SK-N-SH treated with all-trans-retinoic acid at 6 μM for 48 hours (cell line): ENCODE measurements at regions not wholly inside any gene's neighbourhood (a gene's known extent, or its start where the extent isn't known, plus 50 kb on each side); places are given as distances from the start of the nearest gene placed in this dataset.
"Not testable (repeated sequence)": the region's sequence is repeated elsewhere in the genome, so short reads cannot be mapped to it uniquely, and the experiment has no call there.

ENCODE experiments used
- ATAC-seq: fragments of 200-7000 bp; cut with Tn5 transposase; 3 replicates; pipeline ENCODE4 v1.9.1; 2020; ENCODE audit warnings: mild to moderate bottlenecking, moderate library complexity
- ARNTL ChIP-seq: fragments of 450-650 bp; formaldehyde crosslinking; IDR thresholded peaks from 2 replicates; pipeline ENCODE4 v1.5.0; 2020; ENCODE audit warnings: low read depth, mild to moderate bottlenecking, moderate library complexity, borderline replicate concordance
- BACH2 ChIP-seq: fragments of 250-450 bp; sonication (Bioruptor Pico); IDR thresholded peaks from 2 replicates; pipeline ENCODE4 v1.9.0; 2021; ENCODE audit warnings: mild to moderate bottlenecking, borderline replicate concordance
- ESRRG ChIP-seq: fragments of 250-450 bp; sonication (Bioruptor Pico); IDR thresholded peaks from 2 replicates; pipeline ENCODE4 v1.6.1; 2021; ENCODE audit warnings: mild to moderate bottlenecking
- GLIS3 ChIP-seq: fragments of 250-450 bp; sonication (Bioruptor Pico); IDR thresholded peaks from 2 replicates; pipeline ENCODE4 v1.5.0; 2020; ENCODE audit warnings: mild to moderate bottlenecking, moderate library complexity
- OSR1 ChIP-seq: fragments of 250-450 bp; sonication (Bioruptor Pico); IDR thresholded peaks from 2 replicates; pipeline ENCODE4 v1.8.0; 2022; ENCODE audit warnings: moderate library complexity, mild to moderate bottlenecking, inconsistent platforms
- PPARA ChIP-seq: fragments of 250-450 bp; sonication (Bioruptor Pico); IDR thresholded peaks from 2 replicates; pipeline ENCODE4 v1.5.0; 2020; ENCODE audit warnings: mild to moderate bottlenecking, borderline replicate concordance
- RARB ChIP-seq: fragments of 250-450 bp; sonication (Bioruptor Pico); IDR thresholded peaks from 2 replicates; pipeline ENCODE4 v1.8.0; 2021; ENCODE audit warnings: mild to moderate bottlenecking, moderate library complexity
- SNAI2 ChIP-seq: fragments of 250-450 bp; sonication (Bioruptor Pico); IDR thresholded peaks from 2 replicates; pipeline ENCODE4 v1.5.0; 2020; ENCODE audit warnings: mild to moderate bottlenecking, moderate library complexity
- TCF4 ChIP-seq: fragments of 250-450 bp; sonication (Bioruptor Pico); IDR thresholded peaks from 2 replicates; pipeline ENCODE4 v1.8.0; 2021; ENCODE audit warnings: mild to moderate bottlenecking, moderate library complexity, borderline replicate concordance
- TSHZ2 ChIP-seq: fragments of 250-450 bp; sonication (Bioruptor Pico); IDR thresholded peaks from 2 replicates; pipeline ENCODE4 v1.5.0; 2020; ENCODE audit warnings: mild to moderate bottlenecking, moderate library complexity
- ZFP3 ChIP-seq: fragments of 250-450 bp; sonication (Bioruptor Pico); IDR thresholded peaks from 2 replicates; pipeline ENCODE4 v1.5.0; 2020; ENCODE audit warnings: mild to moderate bottlenecking, moderate library complexity
- ZFP30 ChIP-seq: fragments of 450-650 bp; formaldehyde crosslinking; IDR thresholded peaks from 2 replicates; pipeline ENCODE4 v1.5.0; 2022; ENCODE audit warnings: mild to moderate bottlenecking, moderate library complexity
- ZNF70 ChIP-seq: fragments of 450-650 bp; formaldehyde crosslinking; IDR thresholded peaks from 2 replicates; pipeline ENCODE4 v1.5.0; 2020; ENCODE audit warnings: mild to moderate bottlenecking, moderate library complexity
- ZNF8 ChIP-seq: fragments of 450-650 bp; formaldehyde crosslinking; IDR thresholded peaks from 2 replicates; pipeline ENCODE4 v1.5.0; 2020; ENCODE audit warnings: mild to moderate bottlenecking, moderate library complexity
- TF ChIP-seq, protein P1 (sequence below): fragments of 250-450 bp; sonication (Bioruptor Pico); IDR thresholded peaks from 2 replicates; pipeline ENCODE4 v1.5.1; 2020; ENCODE audit warnings: low read depth, mild to moderate bottlenecking, moderate library complexity
- TF ChIP-seq, protein P2 (sequence below): fragments of 250-450 bp; sonication (Bioruptor Pico); IDR thresholded peaks from 2 replicates; pipeline ENCODE4 v1.5.1; 2021; ENCODE audit warnings: mild to moderate bottlenecking, moderate library complexity
- TF ChIP-seq, protein P3 (sequence below): fragments of 250-450 bp; sonication (Bioruptor Pico); IDR thresholded peaks from 2 replicates; pipeline ENCODE4 v1.8.0; 2020; ENCODE audit warnings: mild to moderate bottlenecking, moderate library complexity, borderline replicate concordance
- TF ChIP-seq, protein P4 (sequence below): fragments of 250-450 bp; sonication (Bioruptor Pico); IDR thresholded peaks from 2 replicates; pipeline ENCODE4 v1.8.0; 2021; ENCODE audit warnings: low read depth, mild to moderate bottlenecking, moderate library complexity, borderline replicate concordance

DNA sequence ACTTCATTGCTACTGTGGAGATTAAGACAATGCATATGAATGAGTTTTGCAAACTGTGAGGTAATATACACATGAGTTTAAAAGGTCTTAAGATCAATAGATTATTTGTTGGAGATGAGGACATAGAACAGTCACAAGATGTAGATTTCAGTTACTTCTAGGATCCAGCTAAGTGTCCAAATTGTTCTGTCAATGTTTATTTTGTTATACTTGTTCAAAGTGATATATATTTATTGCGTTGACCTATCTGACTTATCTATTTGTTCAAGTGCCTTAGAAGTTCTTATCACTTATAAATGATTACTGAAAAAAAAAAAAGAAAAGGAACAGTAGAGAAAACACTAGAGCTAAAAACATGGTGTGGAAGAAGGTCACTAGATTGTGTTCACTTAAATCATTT lies 75.6 kb upstream of the GRIN3A start:
- no peak for TF ChIP-seq TSHZ2 (CRISPR knock-in tag)
- no peak for ATAC-seq

DNA sequence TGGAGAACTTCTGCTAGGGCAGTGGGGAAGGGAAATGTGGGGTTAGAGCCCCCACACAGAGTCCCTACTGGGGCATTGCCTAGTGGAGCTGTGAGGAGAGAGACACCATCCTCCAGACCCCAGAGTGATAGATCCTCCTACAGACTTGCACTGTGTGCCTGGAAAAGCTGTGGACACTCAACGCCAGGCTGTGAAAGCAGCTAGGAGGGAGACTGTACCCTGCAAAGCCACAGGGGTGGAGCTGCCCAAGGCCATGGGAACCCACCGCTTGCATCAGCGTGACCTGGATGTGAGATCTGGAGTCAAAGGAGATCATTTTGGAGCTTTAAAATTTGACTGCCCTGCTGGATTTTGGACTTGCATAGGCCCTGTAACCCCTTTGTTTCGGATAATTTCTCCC lies 69.4 kb upstream of the GRIN3A start:
- not testable (repeated sequence) for ATAC-seq

GRCh38 chr9:101796044-101796443 lies 57.6 kb upstream of the GRIN3A start:
- ATAC-seq = no peak
- TF ChIP-seq SNAI2 (CRISPR knock-in tag) = no peak
- TF ChIP-seq, protein P1, sequence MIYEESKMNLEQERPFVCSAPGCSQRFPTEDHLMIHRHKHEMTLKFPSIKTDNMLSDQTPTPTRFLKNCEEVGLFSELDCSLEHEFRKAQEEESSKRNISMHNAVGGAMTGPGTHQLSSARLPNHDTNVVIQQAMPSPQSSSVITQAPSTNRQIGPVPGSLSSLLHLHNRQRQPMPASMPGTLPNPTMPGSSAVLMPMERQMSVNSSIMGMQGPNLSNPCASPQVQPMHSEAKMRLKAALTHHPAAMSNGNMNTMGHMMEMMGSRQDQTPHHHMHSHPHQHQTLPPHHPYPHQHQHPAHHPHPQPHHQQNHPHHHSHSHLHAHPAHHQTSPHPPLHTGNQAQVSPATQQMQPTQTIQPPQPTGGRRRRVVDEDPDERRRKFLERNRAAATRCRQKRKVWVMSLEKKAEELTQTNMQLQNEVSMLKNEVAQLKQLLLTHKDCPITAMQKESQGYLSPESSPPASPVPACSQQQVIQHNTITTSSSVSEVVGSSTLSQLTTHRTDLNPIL (CRISPR knock-in tag) = no peak

DNA sequence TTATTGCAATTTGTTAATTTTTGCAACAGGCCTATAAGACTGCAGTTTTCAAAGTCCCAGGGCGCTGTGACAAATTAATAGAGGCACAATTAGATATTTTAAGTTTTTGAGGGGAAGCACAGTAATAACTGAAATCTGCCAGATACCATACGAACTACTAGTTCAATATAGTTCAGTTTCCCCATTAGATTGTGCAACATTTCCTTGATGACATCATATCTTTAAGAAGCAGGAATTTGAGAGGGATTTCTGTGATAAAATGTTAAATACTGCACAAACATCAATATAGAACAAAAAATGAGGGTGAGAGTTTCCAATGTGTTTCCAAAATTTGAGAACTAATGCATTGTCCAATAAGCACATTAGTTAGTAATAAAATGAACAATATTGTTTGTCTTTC lies 56.7 kb upstream of the GRIN3A start:
- no peak for ATAC-seq
- TF ChIP-seq TSHZ2 (CRISPR knock-in tag) (no peak), PPARA (CRISPR knock-in tag) (no peak), ESRRG (CRISPR knock-in tag) (no peak), OSR1 (CRISPR knock-in tag) (no peak), ZFP3 (CRISPR knock-in tag) (no peak), ZFP30 (CRISPR knock-in tag) (no peak), ARNTL (CRISPR knock-in tag) (no peak), GLIS3 (CRISPR knock-in tag) (no peak), BACH2 (CRISPR knock-in tag) (no peak), TCF4 (CRISPR knock-in tag) (no peak), ZNF70 (no peak), RARB (CRISPR knock-in tag) (no peak), ZNF8 (CRISPR knock-in tag) (no peak)
- TF ChIP-seq, protein P2, sequence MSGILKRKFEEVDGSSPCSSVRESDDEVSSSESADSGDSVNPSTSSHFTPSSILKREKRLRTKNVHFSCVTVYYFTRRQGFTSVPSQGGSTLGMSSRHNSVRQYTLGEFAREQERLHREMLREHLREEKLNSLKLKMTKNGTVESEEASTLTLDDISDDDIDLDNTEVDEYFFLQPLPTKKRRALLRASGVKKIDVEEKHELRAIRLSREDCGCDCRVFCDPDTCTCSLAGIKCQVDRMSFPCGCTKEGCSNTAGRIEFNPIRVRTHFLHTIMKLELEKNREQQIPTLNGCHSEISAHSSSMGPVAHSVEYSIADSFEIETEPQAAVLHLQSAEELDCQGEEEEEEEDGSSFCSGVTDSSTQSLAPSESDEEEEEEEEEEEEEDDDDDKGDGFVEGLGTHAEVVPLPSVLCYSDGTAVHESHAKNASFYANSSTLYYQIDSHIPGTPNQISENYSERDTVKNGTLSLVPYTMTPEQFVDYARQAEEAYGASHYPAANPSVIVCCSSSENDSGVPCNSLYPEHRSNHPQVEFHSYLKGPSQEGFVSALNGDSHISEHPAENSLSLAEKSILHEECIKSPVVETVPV (CRISPR knock-in tag) = no peak
- TF ChIP-seq, protein P3, sequence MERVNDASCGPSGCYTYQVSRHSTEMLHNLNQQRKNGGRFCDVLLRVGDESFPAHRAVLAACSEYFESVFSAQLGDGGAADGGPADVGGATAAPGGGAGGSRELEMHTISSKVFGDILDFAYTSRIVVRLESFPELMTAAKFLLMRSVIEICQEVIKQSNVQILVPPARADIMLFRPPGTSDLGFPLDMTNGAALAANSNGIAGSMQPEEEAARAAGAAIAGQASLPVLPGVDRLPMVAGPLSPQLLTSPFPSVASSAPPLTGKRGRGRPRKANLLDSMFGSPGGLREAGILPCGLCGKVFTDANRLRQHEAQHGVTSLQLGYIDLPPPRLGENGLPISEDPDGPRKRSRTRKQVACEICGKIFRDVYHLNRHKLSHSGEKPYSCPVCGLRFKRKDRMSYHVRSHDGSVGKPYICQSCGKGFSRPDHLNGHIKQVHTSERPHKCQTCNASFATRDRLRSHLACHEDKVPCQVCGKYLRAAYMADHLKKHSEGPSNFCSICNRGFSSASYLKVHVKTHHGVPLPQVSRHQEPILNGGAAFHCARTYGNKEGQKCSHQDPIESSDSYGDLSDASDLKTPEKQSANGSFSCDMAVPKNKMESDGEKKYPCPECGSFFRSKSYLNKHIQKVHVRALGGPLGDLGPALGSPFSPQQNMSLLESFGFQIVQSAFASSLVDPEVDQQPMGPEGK (CRISPR knock-in tag) = no peak
- TF ChIP-seq, protein P4, sequence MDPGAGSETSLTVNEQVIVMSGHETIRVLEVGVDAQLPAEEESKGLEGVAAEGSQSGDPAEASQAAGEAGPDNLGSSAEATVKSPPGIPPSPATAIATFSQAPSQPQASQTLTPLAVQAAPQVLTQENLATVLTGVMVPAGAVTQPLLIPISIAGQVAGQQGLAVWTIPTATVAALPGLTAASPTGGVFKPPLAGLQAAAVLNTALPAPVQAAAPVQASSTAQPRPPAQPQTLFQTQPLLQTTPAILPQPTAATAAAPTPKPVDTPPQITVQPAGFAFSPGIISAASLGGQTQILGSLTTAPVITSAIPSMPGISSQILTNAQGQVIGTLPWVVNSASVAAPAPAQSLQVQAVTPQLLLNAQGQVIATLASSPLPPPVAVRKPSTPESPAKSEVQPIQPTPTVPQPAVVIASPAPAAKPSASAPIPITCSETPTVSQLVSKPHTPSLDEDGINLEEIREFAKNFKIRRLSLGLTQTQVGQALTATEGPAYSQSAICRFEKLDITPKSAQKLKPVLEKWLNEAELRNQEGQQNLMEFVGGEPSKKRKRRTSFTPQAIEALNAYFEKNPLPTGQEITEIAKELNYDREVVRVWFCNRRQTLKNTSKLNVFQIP (CRISPR knock-in tag) = no peak
